ENCODE measurements at regions not wholly inside any gene's neighbourhood (a gene's known extent, or its start where the extent isn't known, plus 50 kb on each side); places are given as distances from the start of the nearest gene placed in this dataset.

- TF ChIP-seq CTCF (IDR thresholded peaks at IDR 0.05; ENCODE audit: poor library complexity) (no peak), EZH2 (IDR thresholded peaks at IDR 0.05; ENCODE audit: borderline replicate concordance) (no peak)
Observed at GRCh38 chr6:76162811-76163210, 90.3 kb upstream of the IMPG1 start.

Measured in hepatocyte (in vitro differentiated cells).